Kidney epithelial cell (primary cell): ENCODE measurements at regions not wholly inside any gene's neighbourhood (a gene's known extent, or its start where the extent isn't known, plus 50 kb on each side); places are given as distances from the start of the nearest gene placed in this dataset.

Experiments
- DNase-seq: peaks from one replicate; pipeline ENCODE4 v3.0.0-alpha.2; 2010; ENCODE audit warnings: low read depth
- H3K27me3 ChIP-seq: 2 replicates; pipeline ENCODE4 v1.6.0; 2011; ENCODE audit warnings: low read length; ENCODE audit not compliant: control insufficient read depth, insufficient read depth
- H3K36me3 ChIP-seq: 2 replicates; pipeline ENCODE4 v1.5.1; 2011; ENCODE audit warnings: low read length; ENCODE audit not compliant: control insufficient read depth, insufficient read depth
- H3K4me3 ChIP-seq: 2 replicates; pipeline ENCODE4 v1.5.1; 2011; ENCODE audit warnings: low read depth, mild to moderate bottlenecking, control low read depth, low read length
- CTCF ChIP-seq: IDR thresholded peaks from 2 replicates; pipeline ENCODE4 v1.5.1; 2011; ENCODE audit warnings: mild to moderate bottlenecking, moderate library complexity, low read length, control low read depth, inconsistent platforms; ENCODE audit not compliant: insufficient read depth, poor library complexity, severe bottlenecking

GRCh38 chr17:53168413-53168812 lies 654.3 kb upstream of the KIF2B start:
- Histone ChIP-seq H3K4me3 (no peak overlapping the region), H3K36me3 (no peaks in the 10 kb centered on the region), H3K27me3 (no peaks in the 10 kb centered on the region)
- no peak for DNase-seq
- no peak for TF ChIP-seq CTCF

GRCh38 chr17:53166731-53167130 lies 656.0 kb upstream of the KIF2B start:
- H3K4me3 ChIP-seq = no peak overlapping the region
- H3K27me3 ChIP-seq = no peaks in the 10 kb centered on the region
- no peaks in the 10 kb centered on the region for H3K36me3 ChIP-seq
- no peak for DNase-seq
- TF ChIP-seq CTCF = no peak

GRCh38 chr17:53150101-53150698 lies 672.5 kb upstream of the KIF2B start:
- TF ChIP-seq CTCF = peak; percentile 41
- H3K36me3 ChIP-seq = no peaks in the 10 kb centered on the region
- no peak for DNase-seq

GRCh38 chr17:53149316-53149715 lies 673.4 kb upstream of the KIF2B start:
- Histone ChIP-seq H3K4me3 (no peak overlapping the region), H3K27me3 (no peaks in the 10 kb centered on the region), H3K36me3 (no peaks in the 10 kb centered on the region)
- no peak for TF ChIP-seq CTCF
- DNase-seq = no peak

More at GRCh38 chr17:53150101-53150698, 672.5 kb upstream of the KIF2B start:
- no peaks in the 10 kb centered on the region for H3K27me3 ChIP-seq
- H3K4me3 ChIP-seq = no peak overlapping the region

- no peak for TF ChIP-seq CTCF
- DNase-seq = no peak
- Histone ChIP-seq H3K4me3 (no peak overlapping the region), H3K36me3 (no peaks in the 10 kb centered on the region), H3K27me3 (no peaks in the 10 kb centered on the region)
Observed at GRCh38 chr17:53148058-53148457, 674.7 kb upstream of the KIF2B start.

- DNase-seq = no peak
- TF ChIP-seq CTCF = no peak
- Histone ChIP-seq H3K4me3 (no peak overlapping the region), H3K36me3 (no peaks in the 10 kb centered on the region), H3K27me3 (no peaks in the 10 kb centered on the region)
Observed at GRCh38 chr17:53142890-53143289, 679.8 kb upstream of the KIF2B start.
